ENCODE measurements at regions not wholly inside any gene's neighbourhood (a gene's known extent, or its start where the extent isn't known, plus 50 kb on each side); places are given as distances from the start of the nearest gene placed in this dataset.

GRCh38 chr4:181971973-181972372, 271.2 kb upstream of the TENM3 start:
- no peak for DNase-seq (ENCODE audit: low read depth in 3 of 3)

DNA sequence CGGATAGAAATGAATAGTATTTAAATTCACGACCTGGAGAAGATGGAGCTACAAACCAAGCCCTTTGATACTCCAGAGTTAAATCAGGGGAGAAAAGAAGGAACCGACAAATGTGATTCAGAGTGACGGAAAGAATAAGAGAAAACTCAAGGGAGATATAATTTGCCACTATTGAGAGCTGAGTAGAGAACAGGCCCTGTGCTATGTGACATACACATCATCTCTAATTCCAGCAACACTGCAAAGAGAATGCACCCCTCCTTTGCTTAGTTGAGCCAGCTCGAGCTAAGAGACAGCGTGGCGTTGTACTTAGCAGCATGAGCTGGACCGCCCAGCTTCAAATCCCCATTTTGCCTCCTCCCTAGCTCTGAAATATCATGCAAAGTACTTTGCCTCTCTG, 266.4 kb upstream of the TENM3 start:
- DNase-seq (ENCODE audit: low read depth in 3 of 3): no peak

GRCh38 chr4:181982437-181982836, 260.8 kb upstream of the TENM3 start:
- no peak for DNase-seq (ENCODE audit: low read depth in 3 of 3)

DNA sequence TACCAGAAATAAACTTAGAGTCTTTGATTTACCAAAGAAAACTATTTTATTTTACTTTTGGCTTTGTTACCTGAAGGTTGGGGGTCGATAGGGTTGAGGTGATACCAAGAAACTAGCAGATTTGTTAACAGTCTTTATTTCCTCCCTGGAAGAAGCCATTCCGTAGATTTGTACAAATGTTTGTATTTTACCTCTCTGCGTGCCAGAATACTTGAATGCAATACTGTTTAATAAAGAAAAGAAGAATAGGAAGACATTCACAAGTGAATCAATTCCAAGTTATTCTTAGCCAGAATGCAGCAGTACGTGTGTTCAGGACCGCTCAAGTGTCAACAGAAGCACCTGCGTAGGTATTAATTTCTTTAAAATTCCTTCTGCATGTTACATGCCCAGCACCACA, 260.3 kb upstream of the TENM3 start:
- DNase-seq (ENCODE audit: low read depth in 3 of 3): no peak

GRCh38 chr4:181987392-181987791, 255.8 kb upstream of the TENM3 start:
- DNase-seq (ENCODE audit: low read depth in 3 of 3): no peak

DNA sequence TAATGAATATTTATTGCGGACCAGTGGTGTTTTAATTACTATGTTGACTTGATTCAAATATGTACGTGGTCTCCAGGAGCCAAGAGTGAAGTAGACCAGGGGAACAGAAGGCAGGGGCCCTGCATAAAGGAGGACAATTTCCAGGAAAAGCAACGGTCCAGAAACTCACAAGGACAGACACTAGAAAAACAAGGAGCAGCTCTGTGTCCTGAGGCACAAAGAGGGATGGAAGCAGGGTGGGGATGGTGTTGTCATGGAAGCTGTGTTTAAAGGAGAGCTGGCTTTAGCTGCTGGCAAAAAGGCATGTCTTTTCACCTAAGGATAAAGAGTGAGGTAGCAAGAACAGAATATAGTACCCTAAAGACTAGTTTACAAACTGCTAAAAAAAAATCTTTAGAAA, 254.1 kb upstream of the TENM3 start:
- DNase-seq (ENCODE audit: low read depth in 3 of 3): no peak

GRCh38 chr4:181991369-181992108, 251.7 kb upstream of the TENM3 start:
- DNase-seq (ENCODE audit: low read depth in 3 of 3): no peak

GRCh38 chr4:181998398-181999295, 244.6 kb upstream of the TENM3 start:
- no peak for DNase-seq (ENCODE audit: low read depth in 3 of 3)

DNA sequence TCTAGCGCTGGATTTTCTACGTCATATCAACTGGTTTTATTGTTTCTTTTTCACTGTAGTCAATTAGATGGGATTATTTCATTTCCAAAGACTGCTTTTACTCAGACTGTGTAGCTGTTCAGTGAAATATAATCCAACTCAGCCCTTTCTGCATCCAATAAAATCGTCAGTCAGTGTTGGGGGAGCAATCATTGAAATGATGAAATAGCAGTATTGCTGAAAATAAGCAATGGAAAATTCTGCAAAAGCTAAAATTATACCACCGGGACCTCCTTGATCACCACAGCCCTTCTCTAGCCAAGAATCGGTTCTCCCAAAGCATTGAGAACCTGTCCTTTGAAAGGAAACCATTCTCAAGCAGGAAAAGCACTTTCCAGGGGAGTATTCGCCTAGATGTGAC, 243.1 kb upstream of the TENM3 start:
- DNase-seq (ENCODE audit: low read depth in 3 of 3): no peak

GRCh38 chr4:182010876-182011275, 232.3 kb upstream of the TENM3 start:
- DNase-seq (ENCODE audit: low read depth in 3 of 3): no peak

DNA sequence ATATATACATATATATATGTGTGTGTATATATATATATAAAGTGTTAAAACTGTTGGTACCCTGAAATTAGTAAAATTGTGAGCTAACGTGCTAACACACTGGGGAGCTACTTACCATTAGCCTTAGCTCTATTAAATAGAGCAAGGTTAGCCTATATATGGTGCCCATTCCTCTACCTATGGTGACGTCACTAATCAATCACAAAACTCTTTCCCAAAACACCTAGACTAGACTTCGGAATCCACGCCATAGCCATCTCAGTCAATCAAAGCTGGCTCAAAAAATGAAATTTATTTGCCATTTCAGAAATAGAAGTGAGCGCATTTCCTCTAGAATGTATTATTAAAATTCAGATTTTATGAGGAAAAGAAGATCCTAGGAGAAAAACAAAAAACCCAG, 229.0 kb upstream of the TENM3 start:
- no peak for DNase-seq (ENCODE audit: low read depth in 3 of 3)

DNA sequence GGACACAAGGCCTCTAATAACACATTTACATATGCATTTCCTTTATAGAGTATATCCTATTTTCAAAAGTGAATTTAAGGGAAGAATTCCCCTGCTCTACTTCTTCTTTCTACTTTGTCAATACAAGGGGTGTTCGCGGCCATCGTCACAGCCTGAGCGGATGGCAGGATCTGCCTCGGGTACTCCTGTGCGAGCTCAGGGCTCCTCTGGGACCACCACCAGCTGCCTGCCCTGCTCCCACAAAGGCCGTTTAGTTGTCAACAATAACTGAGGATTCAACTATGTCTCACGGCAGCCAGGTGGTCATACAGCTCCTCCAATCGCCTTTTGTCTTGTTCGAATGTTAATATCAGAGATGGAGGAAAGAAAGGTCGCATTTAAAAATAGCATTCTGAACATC, 228.2 kb upstream of the TENM3 start:
- DNase-seq (ENCODE audit: low read depth in 3 of 3): no peak

DNA sequence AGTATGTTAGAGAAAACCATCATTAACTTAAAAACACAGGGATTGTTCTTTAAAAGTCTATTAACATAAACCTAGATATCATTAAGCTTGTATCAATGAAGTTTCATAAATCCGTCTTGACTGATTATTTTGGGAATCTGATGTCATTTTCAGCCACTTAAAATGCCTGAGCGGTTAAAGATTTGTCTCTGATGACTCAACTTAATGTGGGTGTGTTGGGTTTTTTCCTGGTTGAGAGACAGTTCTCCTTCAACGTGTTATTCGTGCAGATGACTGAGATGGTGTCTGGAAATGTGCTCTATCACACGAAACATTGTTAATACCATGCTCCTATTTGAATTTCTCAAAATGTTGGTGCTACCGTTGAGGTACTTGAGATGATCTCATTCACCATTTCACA, 227.3 kb upstream of the TENM3 start:
- DNase-seq (ENCODE audit: low read depth in 3 of 3): no peak

GRCh38 chr4:182017038-182017437, 226.2 kb upstream of the TENM3 start:
- DNase-seq (ENCODE audit: low read depth in 3 of 3): no peak

DNA sequence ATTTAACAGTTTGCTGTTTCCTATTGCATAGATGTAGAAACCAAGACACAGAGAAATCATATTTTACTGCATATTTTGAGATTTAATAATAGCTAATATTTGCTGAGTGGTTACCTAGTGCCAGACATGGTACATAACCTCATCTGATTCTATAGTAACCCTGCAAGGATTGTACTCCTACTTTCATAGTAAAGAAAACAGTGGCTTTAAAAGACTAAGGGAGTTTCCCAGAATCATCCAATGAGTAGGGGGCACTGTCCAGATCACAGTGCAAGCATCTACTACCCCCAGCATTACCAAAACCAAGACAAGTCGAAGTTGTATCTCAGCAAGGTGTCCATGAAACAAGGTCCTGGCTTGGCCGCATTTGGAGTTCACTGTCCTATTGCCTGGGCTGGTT, 224.5 kb upstream of the TENM3 start:
- no peak for DNase-seq (ENCODE audit: low read depth in 3 of 3)

DNA sequence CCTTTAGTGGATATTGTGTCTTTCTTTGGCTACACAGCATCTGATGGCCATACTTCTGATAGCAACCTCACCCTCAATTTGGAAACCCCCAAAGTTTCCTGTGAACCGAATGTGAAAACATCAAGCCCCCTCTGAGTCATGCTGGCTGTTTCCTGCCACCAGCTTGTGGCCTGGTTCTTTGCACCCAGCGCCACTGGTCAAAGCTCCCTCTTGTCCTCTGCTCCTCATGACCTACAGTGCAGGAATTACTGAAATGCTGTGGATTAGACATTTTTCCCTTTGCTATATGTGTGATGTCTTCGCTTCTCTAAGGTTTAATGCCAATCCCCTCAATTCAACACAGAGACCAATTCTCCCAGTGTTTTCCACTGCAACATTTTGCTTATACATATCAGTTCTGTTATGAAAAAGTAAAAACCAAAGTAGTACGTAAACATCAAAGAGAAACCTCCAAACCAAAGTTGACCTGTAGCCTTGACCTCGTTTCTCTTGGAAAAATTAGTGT, 224.0 kb upstream of the TENM3 start:
- no peak for DNase-seq (ENCODE audit: low read depth in 3 of 3)

GRCh38 chr4:182022909-182023308, 220.3 kb upstream of the TENM3 start:
- no peak for DNase-seq (ENCODE audit: low read depth in 3 of 3)

DNA sequence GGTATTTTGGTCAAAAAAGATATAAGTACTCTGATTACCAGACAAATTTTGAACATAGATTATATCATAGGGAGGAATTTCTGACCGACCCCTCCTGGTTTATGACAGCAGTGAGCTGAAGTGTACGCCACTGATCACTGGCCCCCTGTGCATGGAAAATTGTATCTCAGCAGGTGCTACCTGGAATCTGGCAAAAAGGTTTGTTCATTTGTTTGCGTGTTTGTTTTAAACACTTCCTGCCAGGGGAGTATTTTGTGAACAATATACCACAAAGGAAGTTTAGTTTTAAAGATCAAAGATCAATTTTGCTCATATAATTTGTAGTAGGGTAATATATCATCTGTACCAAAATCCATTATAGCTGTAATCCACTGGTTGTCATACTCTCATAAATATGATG, 219.7 kb upstream of the TENM3 start:
- DNase-seq (ENCODE audit: low read depth in 3 of 3): no peak

GRCh38 chr4:182042945-182043344, 200.3 kb upstream of the TENM3 start:
- DNase-seq (ENCODE audit: low read depth in 3 of 3): no peak

DNA sequence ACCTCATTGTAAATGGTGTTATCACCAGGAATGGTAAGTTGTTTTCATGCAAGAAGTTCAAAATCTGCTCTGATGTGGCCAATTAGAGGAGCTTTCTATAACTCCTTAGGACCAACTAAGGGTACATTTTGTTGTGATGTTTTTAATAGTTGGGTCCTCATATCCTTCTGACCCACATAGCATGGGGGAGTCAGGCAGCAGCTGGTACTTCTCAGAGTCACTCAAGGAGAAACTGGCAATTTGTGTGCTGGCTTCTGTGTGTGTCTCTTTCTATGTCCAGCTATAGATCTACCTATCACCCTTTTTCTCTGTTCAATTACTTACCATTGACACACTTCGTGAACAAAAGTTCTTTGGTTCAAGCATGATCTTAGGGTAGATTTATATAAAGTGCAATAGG, 194.3 kb upstream of the TENM3 start:
- no peak for DNase-seq (ENCODE audit: low read depth in 3 of 3)

DNA sequence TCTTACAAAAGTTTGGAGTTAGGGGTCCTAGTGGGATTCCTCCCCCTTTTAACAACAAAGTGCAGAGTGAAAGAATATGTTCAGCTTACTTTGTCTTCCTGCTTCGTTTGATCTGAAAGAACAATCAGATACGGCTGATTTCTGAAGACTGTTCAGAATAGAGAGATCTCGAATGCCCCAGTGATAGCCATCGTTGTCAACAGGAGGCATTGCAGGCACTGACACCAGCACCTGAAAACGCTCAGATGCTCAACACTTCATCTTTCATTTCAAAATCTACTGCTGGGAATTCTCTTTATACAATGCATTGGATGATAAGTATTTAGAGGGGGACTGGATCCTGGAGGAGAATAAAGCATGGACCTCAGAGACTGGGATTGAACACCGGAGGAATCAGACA, 186.3 kb upstream of the TENM3 start:
- no peak for DNase-seq (ENCODE audit: low read depth in 3 of 3)

DNA sequence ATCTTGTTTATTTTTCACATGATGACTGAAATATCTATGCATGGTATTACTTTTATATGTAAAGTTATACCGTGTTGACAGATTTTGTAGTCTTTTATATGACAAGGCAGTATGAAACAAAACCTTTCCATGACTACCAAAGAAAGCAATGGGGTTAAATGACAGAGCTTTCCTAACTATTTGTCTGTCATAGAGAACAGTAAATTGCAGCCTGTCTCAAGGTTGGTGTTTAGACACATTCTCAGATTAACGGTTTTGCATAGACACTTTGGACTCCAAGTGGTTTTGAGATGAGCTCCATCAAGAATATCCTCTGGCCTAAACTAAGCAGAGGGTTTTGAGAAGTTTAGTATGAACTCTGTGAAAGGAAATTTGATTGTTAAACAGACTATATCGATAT, 180.7 kb upstream of the TENM3 start:
- DNase-seq (ENCODE audit: low read depth in 3 of 3): no peak

GRCh38 chr4:182062936-182063335, 180.3 kb upstream of the TENM3 start:
- DNase-seq (ENCODE audit: low read depth in 3 of 3): no peak
